B cell (primary cell): ENCODE measurements at regions not wholly inside any gene's neighbourhood (a gene's known extent, or its start where the extent isn't known, plus 50 kb on each side); places are given as distances from the start of the nearest gene placed in this dataset.

Source experiments
- EZH2 ChIP-seq: IDR thresholded peaks from 2 replicates; pipeline ENCODE4 v1.6.1; 2012; ENCODE audit warnings: borderline replicate concordance, low read depth, mild to moderate bottlenecking, moderate library complexity, low read length; ENCODE audit not compliant: insufficient read depth, poor library complexity, severe bottlenecking
- TF ChIP-seq, protein P1 (sequence below): fragments of 200-600 bp; IDR thresholded peaks from one replicate; pipeline ENCODE4 v1.8.0; 2022; ENCODE audit warnings: antibody characterized with exemption, mild to moderate bottlenecking

DNA sequence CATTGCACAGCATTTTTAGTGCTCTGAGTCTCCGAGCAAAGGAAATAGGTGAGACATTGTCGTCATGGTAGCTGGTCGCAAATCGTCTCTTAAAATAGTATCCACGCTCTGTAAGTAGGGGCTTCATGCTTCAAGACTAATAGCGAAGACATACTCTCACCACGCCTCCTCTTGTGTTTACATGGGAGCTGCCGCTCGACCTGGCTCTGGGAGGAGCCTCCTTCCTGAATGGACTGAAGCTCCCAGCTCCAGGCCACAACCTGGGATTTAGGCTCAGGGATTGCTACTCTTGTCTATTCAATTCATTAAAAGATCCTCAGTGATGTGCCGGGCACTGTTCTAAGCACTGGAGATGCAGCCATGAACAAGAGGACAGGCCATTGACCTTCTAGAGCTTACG lies 196.1 kb upstream of the GALNT17 start:
- TF ChIP-seq, protein P1, sequence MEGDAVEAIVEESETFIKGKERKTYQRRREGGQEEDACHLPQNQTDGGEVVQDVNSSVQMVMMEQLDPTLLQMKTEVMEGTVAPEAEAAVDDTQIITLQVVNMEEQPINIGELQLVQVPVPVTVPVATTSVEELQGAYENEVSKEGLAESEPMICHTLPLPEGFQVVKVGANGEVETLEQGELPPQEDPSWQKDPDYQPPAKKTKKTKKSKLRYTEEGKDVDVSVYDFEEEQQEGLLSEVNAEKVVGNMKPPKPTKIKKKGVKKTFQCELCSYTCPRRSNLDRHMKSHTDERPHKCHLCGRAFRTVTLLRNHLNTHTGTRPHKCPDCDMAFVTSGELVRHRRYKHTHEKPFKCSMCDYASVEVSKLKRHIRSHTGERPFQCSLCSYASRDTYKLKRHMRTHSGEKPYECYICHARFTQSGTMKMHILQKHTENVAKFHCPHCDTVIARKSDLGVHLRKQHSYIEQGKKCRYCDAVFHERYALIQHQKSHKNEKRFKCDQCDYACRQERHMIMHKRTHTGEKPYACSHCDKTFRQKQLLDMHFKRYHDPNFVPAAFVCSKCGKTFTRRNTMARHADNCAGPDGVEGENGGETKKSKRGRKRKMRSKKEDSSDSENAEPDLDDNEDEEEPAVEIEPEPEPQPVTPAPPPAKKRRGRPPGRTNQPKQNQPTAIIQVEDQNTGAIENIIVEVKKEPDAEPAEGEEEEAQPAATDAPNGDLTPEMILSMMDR: no peak
- no peak for TF ChIP-seq EZH2
